K562 (cell line): ENCODE measurements at regions not wholly inside any gene's neighbourhood (a gene's known extent, or its start where the extent isn't known, plus 50 kb on each side); places are given as distances from the start of the nearest gene placed in this dataset.

Experiments used
- CHD4 ChIP-seq: fragments of 200-600 bp; sonication (generic); IDR thresholded peaks from 3 replicates; pipeline ENCODE4 v1.6.1; 2012; ENCODE audit warnings: low read depth, mild to moderate bottlenecking, mixed read lengths, low read length, inconsistent platforms; ENCODE audit not compliant: insufficient read depth, insufficient replicate concordance, poor library complexity, severe bottlenecking
- COPS2 ChIP-seq: fragments of 450-650 bp; conservative IDR thresholded peaks from 2 replicates; pipeline ENCODE4 v1.6.1; 2016; ENCODE audit warnings: mild to moderate bottlenecking, moderate library complexity
- FOXA3 ChIP-seq, 2 experiments: fragments of 450-650 bp in 1 of 2; sonication (generic) in 1 of 2; formaldehyde crosslinking; IDR thresholded peaks in 1 of 2; conservative IDR thresholded peaks in 1 of 2; 2 replicates each; pipeline versions ENCODE4 v1.4.0 to v1.8.0; 2020 to 2022; ENCODE audit warnings: mild to moderate bottlenecking in 2 of 2, missing genetic modification reagents in 1 of 2
- MEIS2 ChIP-seq: fragments of 450-650 bp; IDR thresholded peaks from 2 replicates; pipeline ENCODE4 v1.6.1; 2014; ENCODE audit warnings: mild to moderate bottlenecking; ENCODE audit not compliant: partially characterized antibody
- MTA2 ChIP-seq: fragments of 450-650 bp; IDR thresholded peaks from 2 replicates; pipeline ENCODE4 v1.6.1; 2016; ENCODE audit warnings: low read depth
- RNF219 ChIP-seq: fragments of 250-450 bp; sonication (Bioruptor Pico); IDR thresholded peaks from 2 replicates; pipeline ENCODE4 v1.5.0; 2022; ENCODE audit warnings: mild to moderate bottlenecking
- SETDB1 ChIP-seq: IDR thresholded peaks from one replicate; pipeline ENCODE4 v1.6.1; 2012; ENCODE audit warnings: low read length, control low read depth, inconsistent platforms
- SOX6 ChIP-seq: fragments of 450-650 bp; IDR thresholded peaks from 2 replicates; pipeline ENCODE4 v1.6.1; 2014; ENCODE audit warnings: mild to moderate bottlenecking
- TARDBP ChIP-seq: fragments of 450-650 bp; IDR thresholded peaks from 2 replicates; pipeline ENCODE4 v1.6.1; 2016
- ZBTB1 ChIP-seq: sonication (generic); formaldehyde crosslinking; IDR thresholded peaks from 2 replicates; pipeline ENCODE4 v1.8.1; 2023; ENCODE audit warnings: missing genetic modification reagents, low read depth, mild to moderate bottlenecking, borderline replicate concordance
- ZFP91 ChIP-seq: sonication (generic); formaldehyde crosslinking; IDR thresholded peaks from 2 replicates; pipeline ENCODE4 v1.8.0; 2022; ENCODE audit warnings: mild to moderate bottlenecking, missing genetic modification reagents
- ZNF395 ChIP-seq: fragments of 200-800 bp; sonication (Bioruptor generic); IDR thresholded peaks from 2 replicates; pipeline ENCODE4 v1.6.1; 2017; ENCODE audit warnings: missing genetic modification characterization, missing compliant biosample characterization
- ZNF518B ChIP-seq: fragments of 250-450 bp; sonication (Bioruptor Pico); IDR thresholded peaks from 2 replicates; pipeline ENCODE4 v1.5.0; 2021; ENCODE audit warnings: mild to moderate bottlenecking, moderate library complexity
- TF ChIP-seq, protein P1 (sequence below), 2 experiments: IDR thresholded peaks; 2 replicates each; pipeline ENCODE4 v1.6.1; 2011; ENCODE audit warnings: borderline replicate concordance in 1 of 2, control low read depth in 1 of 2, low read depth in 1 of 2, low read length in 1 of 2, mild to moderate bottlenecking in 1 of 2, mixed read lengths in 1 of 2, moderate library complexity in 1 of 2; ENCODE audit not compliant: insufficient read depth in 1 of 2, insufficient read length in 1 of 2, poor library complexity in 1 of 2, severe bottlenecking in 1 of 2; ENCODE audit errors: extremely low read depth in 1 of 2

DNA sequence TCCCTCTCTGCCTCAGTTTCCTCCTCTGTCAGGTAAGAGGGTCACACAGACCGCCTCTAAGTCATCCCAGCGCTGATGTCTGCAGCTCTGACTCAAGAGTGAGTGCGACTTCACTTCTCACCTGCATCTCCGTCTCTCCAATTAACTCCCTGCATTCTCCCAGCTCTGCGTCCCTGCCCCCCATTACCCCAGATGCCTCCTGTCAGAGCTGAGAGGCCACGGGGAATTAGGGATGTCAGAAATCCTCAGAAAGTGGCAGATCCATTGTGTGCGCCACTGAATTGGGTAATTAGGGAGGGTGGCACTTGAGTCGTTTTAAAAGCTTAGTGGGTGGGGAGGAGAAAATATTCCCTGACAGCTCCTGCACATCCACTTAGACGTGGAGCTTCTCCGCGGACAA, 885.4 kb upstream of the EEF2KMT start:
- TF ChIP-seq SOX6 (no peak), RNF219 (no peak), MTA2 (no peak), CHD4 (no peak), ZBTB1 (no peak), FOXA3 (CRISPR knock-in tag; conservative IDR thresholded peaks at IDR 0.05 in 1 of 2, IDR thresholded peaks at IDR 0.05 in 1 of 2) (no peak), MEIS2 (no peak), COPS2 (no peak), SETDB1 (no peak), ZNF518B (CRISPR knock-in tag) (no peak), ZNF395 (CRISPR knock-in tag) (no peak), TARDBP (no peak), ZFP91 (CRISPR knock-in tag) (no peak)
- TF ChIP-seq, protein P1, sequence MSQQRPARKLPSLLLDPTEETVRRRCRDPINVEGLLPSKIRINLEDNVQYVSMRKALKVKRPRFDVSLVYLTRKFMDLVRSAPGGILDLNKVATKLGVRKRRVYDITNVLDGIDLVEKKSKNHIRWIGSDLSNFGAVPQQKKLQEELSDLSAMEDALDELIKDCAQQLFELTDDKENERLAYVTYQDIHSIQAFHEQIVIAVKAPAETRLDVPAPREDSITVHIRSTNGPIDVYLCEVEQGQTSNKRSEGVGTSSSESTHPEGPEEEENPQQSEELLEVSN (IDR thresholded peaks at IDR 0.05; ENCODE audit: borderline replicate concordance in 1 of 2, extremely low read depth in 1 of 2, insufficient read depth in 1 of 2, insufficient read length in 1 of 2, low read depth in 1 of 2, low read length in 1 of 2, poor library complexity in 1 of 2, severe bottlenecking in 1 of 2), result no peak
